ENCODE measurements at regions not wholly inside any gene's neighbourhood (a gene's known extent, or its start where the extent isn't known, plus 50 kb on each side); places are given as distances from the start of the nearest gene placed in this dataset.

- H3K36me3 ChIP-seq (ENCODE audit: insufficient read depth, low read length) = no peaks in the 10 kb centered on the region
- ATAC-seq (ENCODE audit: insufficient read depth, low read depth) (no peak), DNase-seq (no peak)
- no peaks in the 10 kb centered on the region for H3K4me1 ChIP-seq (ENCODE audit: insufficient read depth, low read length)
- no peaks in the 10 kb centered on the region for H3K9me3 ChIP-seq (ENCODE audit: insufficient read depth, low read length, severe bottlenecking)
- no peak overlapping the region for H3K4me3 ChIP-seq (ENCODE audit: low read depth in 1 of 2, low read length in 2 of 2)
- no peak overlapping the region for H3K4me2 ChIP-seq (ENCODE audit: insufficient read depth, low read length)
- H3K9ac ChIP-seq (ENCODE audit: low read depth, low read length) = no peak overlapping the region
- no peaks in the 10 kb centered on the region for H3K79me2 ChIP-seq (ENCODE audit: insufficient read depth, low read length)
- no peaks in the 10 kb centered on the region for H4K20me1 ChIP-seq (ENCODE audit: insufficient read depth, low read length)
- no peak for TF ChIP-seq EZH2 (IDR thresholded peaks at IDR 0.05; ENCODE audit: borderline replicate concordance, low read depth, low read length, severe bottlenecking)
- no peak for TF ChIP-seq CTCF (IDR thresholded peaks at IDR 0.05; ENCODE audit: borderline replicate concordance, extremely low read depth, low read length, poor library complexity, severe bottlenecking)
- no peaks in the 10 kb centered on the region for H3K27me3 ChIP-seq (ENCODE audit: insufficient read depth, low read length, poor library complexity)
- no peak overlapping the region for H3K27ac ChIP-seq (ENCODE audit: low read length)
- H2AFZ ChIP-seq (ENCODE audit: low read depth, low read length) = no peak overlapping the region
These were observed 117.0 kb downstream of the TTC8 start for GRCh38 chr14:88941414-88941813.

- no peak overlapping the region for H2AFZ ChIP-seq (ENCODE audit: low read depth, low read length)
- no peaks in the 10 kb centered on the region for H3K9me3 ChIP-seq (ENCODE audit: insufficient read depth, low read length, severe bottlenecking)
- ATAC-seq (ENCODE audit: insufficient read depth, low read depth) = no peak
- no peaks in the 10 kb centered on the region for H3K36me3 ChIP-seq (ENCODE audit: insufficient read depth, low read length)
- H3K27me3 ChIP-seq (ENCODE audit: insufficient read depth, low read length, poor library complexity) = no peaks in the 10 kb centered on the region
- H3K4me1 ChIP-seq (ENCODE audit: insufficient read depth, low read length) = no peaks in the 10 kb centered on the region
- H3K4me2 ChIP-seq (ENCODE audit: insufficient read depth, low read length) = no peak overlapping the region
- H4K20me1 ChIP-seq (ENCODE audit: insufficient read depth, low read length) = no peaks in the 10 kb centered on the region
- no peak overlapping the region for H3K27ac ChIP-seq (ENCODE audit: low read length)
- no peak overlapping the region for H3K4me3 ChIP-seq (ENCODE audit: low read depth in 1 of 2, low read length in 2 of 2)
- no peak for TF ChIP-seq EZH2 (IDR thresholded peaks at IDR 0.05; ENCODE audit: borderline replicate concordance, low read depth, low read length, severe bottlenecking)
- no peak for TF ChIP-seq CTCF (IDR thresholded peaks at IDR 0.05; ENCODE audit: borderline replicate concordance, extremely low read depth, low read length, poor library complexity, severe bottlenecking)
- H3K79me2 ChIP-seq (ENCODE audit: insufficient read depth, low read length) = no peaks in the 10 kb centered on the region
- no peak for DNase-seq
- no peak overlapping the region for H3K9ac ChIP-seq (ENCODE audit: low read depth, low read length)
These were observed 123.5 kb downstream of the TTC8 start for GRCh38 chr14:88947646-88948598.

GRCh38 chr14:88950069-88950468 is 125.6 kb downstream of the TTC8 start:
- Histone ChIP-seq H3K36me3 (ENCODE audit: insufficient read depth, low read length) (no peaks in the 10 kb centered on the region), H3K4me3 (ENCODE audit: low read depth in 1 of 2, low read length in 2 of 2) (no peak overlapping the region), H4K20me1 (ENCODE audit: insufficient read depth, low read length) (no peaks in the 10 kb centered on the region), H3K4me1 (ENCODE audit: insufficient read depth, low read length) (no peaks in the 10 kb centered on the region), H3K79me2 (ENCODE audit: insufficient read depth, low read length) (no peaks in the 10 kb centered on the region), H3K4me2 (ENCODE audit: insufficient read depth, low read length) (no peak overlapping the region), H3K9ac (ENCODE audit: low read depth, low read length) (no peak overlapping the region), H3K27ac (ENCODE audit: low read length) (no peak overlapping the region), H3K9me3 (ENCODE audit: insufficient read depth, low read length, severe bottlenecking) (no peaks in the 10 kb centered on the region), H2AFZ (ENCODE audit: low read depth, low read length) (no peak overlapping the region), H3K27me3 (ENCODE audit: insufficient read depth, low read length, poor library complexity) (no peaks in the 10 kb centered on the region)
- DNase-seq (no peak), ATAC-seq (ENCODE audit: insufficient read depth, low read depth) (no peak)
- TF ChIP-seq CTCF (IDR thresholded peaks at IDR 0.05; ENCODE audit: borderline replicate concordance, extremely low read depth, low read length, poor library complexity, severe bottlenecking) (no peak), EZH2 (IDR thresholded peaks at IDR 0.05; ENCODE audit: borderline replicate concordance, low read depth, low read length, severe bottlenecking) (no peak)

Data from DND-41 (cell line).